ENCODE measurements at regions not wholly inside any gene's neighbourhood (a gene's known extent, or its start where the extent isn't known, plus 50 kb on each side); places are given as distances from the start of the nearest gene placed in this dataset.

GRCh38 chr5:6859023-6859422 lies 145.8 kb downstream of the TENT4A start:
- TF ChIP-seq, protein P1, sequence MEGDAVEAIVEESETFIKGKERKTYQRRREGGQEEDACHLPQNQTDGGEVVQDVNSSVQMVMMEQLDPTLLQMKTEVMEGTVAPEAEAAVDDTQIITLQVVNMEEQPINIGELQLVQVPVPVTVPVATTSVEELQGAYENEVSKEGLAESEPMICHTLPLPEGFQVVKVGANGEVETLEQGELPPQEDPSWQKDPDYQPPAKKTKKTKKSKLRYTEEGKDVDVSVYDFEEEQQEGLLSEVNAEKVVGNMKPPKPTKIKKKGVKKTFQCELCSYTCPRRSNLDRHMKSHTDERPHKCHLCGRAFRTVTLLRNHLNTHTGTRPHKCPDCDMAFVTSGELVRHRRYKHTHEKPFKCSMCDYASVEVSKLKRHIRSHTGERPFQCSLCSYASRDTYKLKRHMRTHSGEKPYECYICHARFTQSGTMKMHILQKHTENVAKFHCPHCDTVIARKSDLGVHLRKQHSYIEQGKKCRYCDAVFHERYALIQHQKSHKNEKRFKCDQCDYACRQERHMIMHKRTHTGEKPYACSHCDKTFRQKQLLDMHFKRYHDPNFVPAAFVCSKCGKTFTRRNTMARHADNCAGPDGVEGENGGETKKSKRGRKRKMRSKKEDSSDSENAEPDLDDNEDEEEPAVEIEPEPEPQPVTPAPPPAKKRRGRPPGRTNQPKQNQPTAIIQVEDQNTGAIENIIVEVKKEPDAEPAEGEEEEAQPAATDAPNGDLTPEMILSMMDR (IDR thresholded peaks at IDR 0.05; ENCODE audit: borderline replicate concordance, insufficient read depth, low read depth, low read length), result no peak
- no peak overlapping the region for H3K4me3 ChIP-seq (ENCODE audit: low read depth, low read length)

DNA sequence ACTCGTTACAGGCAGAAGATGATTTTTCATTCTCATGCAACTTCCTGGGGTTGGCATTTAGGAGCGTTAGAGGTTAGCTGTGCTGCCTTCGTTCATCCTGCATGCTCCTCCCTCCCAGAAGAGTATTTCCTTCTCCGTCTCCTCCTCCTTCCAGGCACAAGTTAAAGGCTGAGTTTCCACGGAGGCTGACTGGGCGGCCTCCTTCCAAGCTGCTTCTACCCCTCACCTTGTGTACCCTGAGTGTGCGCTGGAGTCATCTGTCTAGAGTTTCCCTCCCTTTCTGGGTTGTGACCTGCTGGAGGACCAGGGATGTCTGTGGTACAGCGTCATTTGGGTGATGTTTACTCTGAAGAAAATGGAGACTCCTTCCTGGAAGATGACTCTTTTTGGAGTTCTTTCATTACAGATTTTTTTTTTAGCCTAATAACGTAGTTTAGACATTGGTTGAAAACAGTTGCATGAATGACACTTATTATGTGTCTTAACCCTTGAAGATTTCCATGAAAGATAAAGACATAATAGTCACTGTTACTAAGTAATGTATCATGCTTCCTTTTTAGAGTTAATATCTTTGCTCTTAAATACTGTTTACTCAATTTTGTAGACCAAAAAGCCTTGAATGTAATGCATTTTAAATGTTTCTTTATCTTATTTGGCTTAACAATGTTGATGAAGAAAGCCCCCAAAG lies 146.9 kb downstream of the TENT4A start:
- H3K4me3 ChIP-seq (ENCODE audit: low read depth, low read length), result no peak overlapping the region

GRCh38 chr5:6861036-6861435 lies 147.8 kb downstream of the TENT4A start:
- TF ChIP-seq, protein P1 (IDR thresholded peaks at IDR 0.05; ENCODE audit: borderline replicate concordance, insufficient read depth, low read depth, low read length), result no peak
- no peak overlapping the region for H3K4me3 ChIP-seq (ENCODE audit: low read depth, low read length)

More for the DNA sequence above, 146.9 kb downstream of the TENT4A start:
- TF ChIP-seq, protein P1 (IDR thresholded peaks at IDR 0.05; ENCODE audit: borderline replicate concordance, insufficient read depth, low read depth, low read length), result no peak

- TF ChIP-seq, protein P1 (IDR thresholded peaks at IDR 0.05; ENCODE audit: borderline replicate concordance, insufficient read depth, low read depth, low read length), result no peak
- H3K4me3 ChIP-seq (ENCODE audit: low read depth, low read length), result no peak overlapping the region
These were observed 148.4 kb downstream of the TENT4A start for GRCh38 chr5:6861667-6862066.

DNA sequence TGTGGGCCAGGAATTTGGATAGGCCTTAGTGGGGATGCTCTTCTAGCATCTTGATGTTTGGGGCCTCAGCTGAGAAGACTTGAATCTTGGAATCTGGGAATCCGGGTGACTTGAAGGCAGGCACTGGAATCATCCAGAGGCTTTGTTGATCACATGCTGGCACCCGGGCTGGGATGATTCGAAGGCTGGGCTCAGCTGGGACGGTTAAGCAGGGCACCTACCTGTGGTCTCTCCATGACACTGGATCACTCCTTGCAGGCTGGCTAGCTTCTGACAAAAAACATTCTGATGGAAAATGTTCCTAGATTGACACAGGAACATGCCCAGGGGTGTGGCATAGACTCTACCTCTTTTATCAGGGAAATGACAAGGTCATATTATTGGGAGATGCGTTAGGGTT lies 149.1 kb downstream of the TENT4A start:
- TF ChIP-seq, protein P1 (IDR thresholded peaks at IDR 0.05; ENCODE audit: borderline replicate concordance, insufficient read depth, low read depth, low read length), result no peak
- no peak overlapping the region for H3K4me3 ChIP-seq (ENCODE audit: low read depth, low read length)

GRCh38 chr5:6867712-6868111 lies 154.5 kb downstream of the TENT4A start:
- TF ChIP-seq, protein P1 (IDR thresholded peaks at IDR 0.05; ENCODE audit: borderline replicate concordance, insufficient read depth, low read depth, low read length), result no peak
- H3K4me3 ChIP-seq (ENCODE audit: low read depth, low read length), result no peak overlapping the region

GRCh38 chr5:6868171-6868570 lies 154.9 kb downstream of the TENT4A start:
- TF ChIP-seq, protein P1 (IDR thresholded peaks at IDR 0.05; ENCODE audit: borderline replicate concordance, insufficient read depth, low read depth, low read length), result no peak
- no peak overlapping the region for H3K4me3 ChIP-seq (ENCODE audit: low read depth, low read length)
